DOHH2 (cell line): ENCODE measurements at regions not wholly inside any gene's neighbourhood (a gene's known extent, or its start where the extent isn't known, plus 50 kb on each side); places are given as distances from the start of the nearest gene placed in this dataset.

ENCODE experiments used
- CTCF ChIP-seq: fragments of 200-600 bp; sonication (generic); IDR thresholded peaks from one replicate; pipeline ENCODE4 v1.5.1; 2014; ENCODE audit warnings: antibody characterized with exemption, mild to moderate bottlenecking, low read depth, low read length; ENCODE audit not compliant: poor library complexity, severe bottlenecking
- EZH2phosphoT487 ChIP-seq: fragments of 200-600 bp; sonication (generic); IDR thresholded peaks from 2 replicates; pipeline ENCODE4 v1.6.1; 2017; ENCODE audit warnings: borderline replicate concordance, mild to moderate bottlenecking, antibody characterized with exemption, low read length, moderate library complexity, mixed read lengths

- TF ChIP-seq CTCF, result no peak
- no peak for TF ChIP-seq EZH2phosphoT487
Measured at GRCh38 chr4:84276752-84277151, 222.3 kb downstream of the NKX6-1 start.
